ENCODE measurements at regions not wholly inside any gene's neighbourhood (a gene's known extent, or its start where the extent isn't known, plus 50 kb on each side); places are given as distances from the start of the nearest gene placed in this dataset.

DNA sequence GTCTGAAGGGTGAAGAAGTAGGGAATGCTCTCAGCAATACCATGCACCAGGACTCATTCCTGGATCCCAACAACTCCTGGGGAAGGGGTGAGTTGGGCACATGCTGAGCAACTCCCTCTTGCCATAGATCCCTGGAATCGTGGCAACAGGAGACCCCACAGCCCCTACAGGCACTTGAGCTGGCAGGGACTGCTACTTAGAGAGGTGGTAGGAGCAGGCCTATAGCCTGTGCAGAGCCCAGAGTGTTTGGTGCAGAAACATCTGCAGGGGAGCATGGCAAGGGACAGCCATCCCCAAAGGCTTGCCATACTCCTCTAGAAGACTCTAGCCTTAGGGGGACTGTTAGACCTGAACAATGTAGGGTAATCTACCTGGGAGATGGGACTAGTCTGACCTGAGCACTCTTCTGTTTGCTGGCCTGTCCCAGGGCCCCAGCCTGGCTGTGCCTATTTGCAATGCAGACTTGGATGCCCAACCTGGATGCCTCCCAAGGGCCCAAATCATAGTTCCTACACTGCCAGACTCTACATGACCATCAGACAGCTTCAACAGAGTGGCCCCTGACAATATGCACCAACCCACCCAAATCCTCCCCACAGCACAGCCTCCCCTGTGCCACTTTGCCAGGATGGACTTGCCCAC lies 568.6 kb upstream of the KIF2B start:
- Histone ChIP-seq H4K20me1 (ENCODE audit: insufficient read depth) (no peaks in the 10 kb centered on the region), H3K27me3 (ENCODE audit: insufficient read depth, low read depth) (no peaks in the 10 kb centered on the region), H3K79me2 (ENCODE audit: insufficient read depth, low read depth) (no peaks in the 10 kb centered on the region), H2AFZ (ENCODE audit: low read depth) (no peak overlapping the region), H3K4me3 (IDR thresholded peaks at IDR 0.05; ENCODE audit: insufficient read depth, low read depth, low read length) (no peak overlapping the region), H3K4me2 (no peak overlapping the region), H3K4me1 (ENCODE audit: low read depth, poor library complexity, severe bottlenecking) (no peaks in the 10 kb centered on the region), H3K9ac (no peak overlapping the region), H3K36me3 (ENCODE audit: insufficient read depth) (no peaks in the 10 kb centered on the region), H3K27ac (no peak overlapping the region)
- TF ChIP-seq, protein P1, sequence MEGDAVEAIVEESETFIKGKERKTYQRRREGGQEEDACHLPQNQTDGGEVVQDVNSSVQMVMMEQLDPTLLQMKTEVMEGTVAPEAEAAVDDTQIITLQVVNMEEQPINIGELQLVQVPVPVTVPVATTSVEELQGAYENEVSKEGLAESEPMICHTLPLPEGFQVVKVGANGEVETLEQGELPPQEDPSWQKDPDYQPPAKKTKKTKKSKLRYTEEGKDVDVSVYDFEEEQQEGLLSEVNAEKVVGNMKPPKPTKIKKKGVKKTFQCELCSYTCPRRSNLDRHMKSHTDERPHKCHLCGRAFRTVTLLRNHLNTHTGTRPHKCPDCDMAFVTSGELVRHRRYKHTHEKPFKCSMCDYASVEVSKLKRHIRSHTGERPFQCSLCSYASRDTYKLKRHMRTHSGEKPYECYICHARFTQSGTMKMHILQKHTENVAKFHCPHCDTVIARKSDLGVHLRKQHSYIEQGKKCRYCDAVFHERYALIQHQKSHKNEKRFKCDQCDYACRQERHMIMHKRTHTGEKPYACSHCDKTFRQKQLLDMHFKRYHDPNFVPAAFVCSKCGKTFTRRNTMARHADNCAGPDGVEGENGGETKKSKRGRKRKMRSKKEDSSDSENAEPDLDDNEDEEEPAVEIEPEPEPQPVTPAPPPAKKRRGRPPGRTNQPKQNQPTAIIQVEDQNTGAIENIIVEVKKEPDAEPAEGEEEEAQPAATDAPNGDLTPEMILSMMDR (conservative IDR thresholded peaks at IDR 0.05; ENCODE audit: low read depth, low read length): no peak

DNA sequence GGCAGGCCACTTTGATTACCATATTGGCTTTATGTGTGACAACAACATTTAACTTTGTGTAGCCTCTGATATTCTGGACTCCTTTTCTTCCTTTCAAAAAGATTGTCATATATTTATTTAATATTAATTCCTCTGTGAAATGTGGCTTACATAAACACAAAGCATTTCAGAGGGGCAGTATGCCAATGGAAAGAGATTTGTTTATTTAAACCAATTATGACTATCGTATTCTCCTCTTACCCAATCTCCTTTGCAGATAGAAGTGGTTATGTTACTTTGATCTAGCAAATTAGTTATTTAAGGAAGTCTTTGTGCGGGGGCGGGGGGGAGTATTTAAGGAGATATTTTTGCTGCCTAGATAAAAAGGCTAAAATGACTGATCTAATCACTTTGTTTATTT lies 573.7 kb upstream of the KIF2B start:
- no peaks in the 10 kb centered on the region for H3K36me3 ChIP-seq (ENCODE audit: insufficient read depth)
- H2AFZ ChIP-seq (ENCODE audit: low read depth): no peak overlapping the region
- H3K4me3 ChIP-seq (IDR thresholded peaks at IDR 0.05; ENCODE audit: insufficient read depth, low read depth, low read length): no peak overlapping the region
- H3K27ac ChIP-seq: no peak overlapping the region
- H3K4me1 ChIP-seq (ENCODE audit: low read depth, poor library complexity, severe bottlenecking): no peaks in the 10 kb centered on the region
- TF ChIP-seq, protein P1 (conservative IDR thresholded peaks at IDR 0.05; ENCODE audit: low read depth, low read length): no peak
- H3K79me2 ChIP-seq (ENCODE audit: insufficient read depth, low read depth): no peaks in the 10 kb centered on the region
- H3K4me2 ChIP-seq: no peak overlapping the region
- no peaks in the 10 kb centered on the region for H3K27me3 ChIP-seq (ENCODE audit: insufficient read depth, low read depth)
- no peak overlapping the region for H3K9ac ChIP-seq
- H4K20me1 ChIP-seq (ENCODE audit: insufficient read depth): no peaks in the 10 kb centered on the region

DNA sequence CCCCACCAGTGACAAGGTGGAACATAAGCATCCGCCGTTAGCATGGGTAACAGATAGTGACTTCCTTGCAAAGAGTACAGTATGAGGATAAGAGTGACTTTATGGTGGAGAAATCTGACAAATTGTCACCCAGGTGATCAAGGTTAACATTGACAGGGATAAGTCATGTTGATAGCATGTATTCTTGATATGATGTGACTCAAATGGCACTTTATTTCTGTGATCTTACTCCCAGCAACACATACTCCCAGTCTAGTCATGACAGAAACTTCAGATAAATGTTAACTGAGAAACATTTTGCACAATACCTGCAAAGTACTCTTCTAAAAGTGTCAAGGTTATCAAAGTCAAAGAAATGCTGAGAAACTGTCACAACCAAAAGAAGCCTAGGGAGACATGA lies 588.6 kb upstream of the KIF2B start:
- Histone ChIP-seq H3K27me3 (ENCODE audit: insufficient read depth, low read depth) (no peaks in the 10 kb centered on the region), H4K20me1 (ENCODE audit: insufficient read depth) (no peaks in the 10 kb centered on the region), H3K4me2 (no peak overlapping the region), H3K9ac (no peak overlapping the region), H3K27ac (no peak overlapping the region), H3K4me1 (ENCODE audit: low read depth, poor library complexity, severe bottlenecking) (no peaks in the 10 kb centered on the region), H3K79me2 (ENCODE audit: insufficient read depth, low read depth) (no peaks in the 10 kb centered on the region), H3K4me3 (IDR thresholded peaks at IDR 0.05; ENCODE audit: insufficient read depth, low read depth, low read length) (no peak overlapping the region), H2AFZ (ENCODE audit: low read depth) (no peak overlapping the region), H3K36me3 (ENCODE audit: insufficient read depth) (no peaks in the 10 kb centered on the region)
- TF ChIP-seq, protein P1 (conservative IDR thresholded peaks at IDR 0.05; ENCODE audit: low read depth, low read length): no peak

DNA sequence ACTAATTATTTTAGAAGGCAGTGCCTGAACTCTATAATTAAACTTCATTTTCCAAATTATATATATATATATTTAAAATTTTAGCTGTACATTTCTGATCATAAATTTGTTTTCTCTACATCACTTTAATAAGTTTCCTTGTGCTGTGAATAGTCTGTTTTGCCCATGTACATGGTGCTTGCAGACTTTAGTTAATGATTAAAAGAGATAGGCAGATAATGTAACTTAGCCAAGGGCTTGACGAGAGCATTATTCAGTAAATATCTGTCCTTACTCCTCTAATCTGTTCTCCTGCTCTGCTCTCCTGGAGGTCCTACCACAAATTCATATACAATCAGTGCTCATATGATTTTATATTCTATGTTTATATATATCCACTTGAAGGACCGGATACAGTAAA lies 595.2 kb upstream of the KIF2B start:
- no peaks in the 10 kb centered on the region for H3K27me3 ChIP-seq (ENCODE audit: insufficient read depth, low read depth)

More for the DNA sequence above, 595.2 kb upstream of the KIF2B start:
- Histone ChIP-seq H3K4me3 (IDR thresholded peaks at IDR 0.05; ENCODE audit: insufficient read depth, low read depth, low read length) (no peak overlapping the region), H3K4me1 (ENCODE audit: low read depth, poor library complexity, severe bottlenecking) (no peaks in the 10 kb centered on the region), H3K27ac (no peak overlapping the region), H2AFZ (ENCODE audit: low read depth) (no peak overlapping the region), H3K79me2 (ENCODE audit: insufficient read depth, low read depth) (no peaks in the 10 kb centered on the region), H3K4me2 (no peak overlapping the region), H3K36me3 (ENCODE audit: insufficient read depth) (no peaks in the 10 kb centered on the region), H4K20me1 (ENCODE audit: insufficient read depth) (no peaks in the 10 kb centered on the region), H3K9ac (no peak overlapping the region)
- TF ChIP-seq, protein P1 (conservative IDR thresholded peaks at IDR 0.05; ENCODE audit: low read depth, low read length): no peak
